H1 (cell line): ENCODE measurements at regions not wholly inside any gene's neighbourhood (a gene's known extent, or its start where the extent isn't known, plus 50 kb on each side); places are given as distances from the start of the nearest gene placed in this dataset.

Experiments used
- CTCF ChIA-PET: fragments of 300-600 bp; sonication (Branson Sonifier 250); formaldehyde crosslinking; loops from one replicate; lab custom pipeline; 2021; ENCODE audit not compliant: partially characterized antibody; lab: Charles Lee
- POLR2A ChIA-PET: fragments of 300-600 bp; sonication (Branson Sonifier 250); formaldehyde crosslinking; loops from one replicate; lab custom pipeline; 2021; ENCODE audit warnings: inconsistent platforms; ENCODE audit not compliant: partially characterized antibody; lab: Charles Lee
- DNase-seq, 2 experiments: peaks; one replicate each; pipeline versions ENCODE4 v3.0.0 to v3.0.0-alpha.2; 2010 to 2022; ENCODE audit warnings: low spot score in 2 of 2, low read depth in 1 of 2, mixed read lengths in 1 of 2
- FAIRE-seq: peaks from 2 replicates; lab custom pipeline; 2011; peaks lifted over from hg19 to GRCh38; lab: Jason Lieb, UNC
- H2AFZ ChIP-seq: 2 replicates; pipeline ENCODE4 v1.8.1; 2012; ENCODE audit warnings: low read length, inconsistent platforms
- H2AK5ac ChIP-seq: 2 replicates; pipeline ENCODE4 v1.6.1; 2013; ENCODE audit warnings: low read depth, low read length
- H2BK120ac ChIP-seq: replicated peaks from 2 replicates; pipeline ENCODE3; 2013; ENCODE audit warnings: low read depth, low read length, inconsistent platforms
- H2BK12ac ChIP-seq: 2 replicates; pipeline ENCODE4 v1.6.1; 2013; ENCODE audit warnings: low read depth, low read length
- H2BK15ac ChIP-seq: 2 replicates; pipeline ENCODE4 v1.6.1; 2013; ENCODE audit warnings: low read length
- H2BK20ac ChIP-seq: 2 replicates; pipeline ENCODE4 v1.6.1; 2013; ENCODE audit warnings: low read length
- H2BK5ac ChIP-seq: 2 replicates; pipeline ENCODE4 v1.6.1; 2013; ENCODE audit warnings: low read depth, low read length
- H3K14ac ChIP-seq: 2 replicates; pipeline ENCODE4 v1.6.1; 2013; ENCODE audit warnings: inconsistent platforms; ENCODE audit not compliant: insufficient read length
- H3K18ac ChIP-seq: 2 replicates; pipeline ENCODE4 v1.6.1; 2013; ENCODE audit warnings: low read length; ENCODE audit errors: extremely low read depth
- H3K23ac ChIP-seq: 2 replicates; pipeline ENCODE4 v1.6.1; 2013; ENCODE audit warnings: inconsistent platforms; ENCODE audit not compliant: insufficient read length
- H3K23me2 ChIP-seq: 2 replicates; pipeline ENCODE4 v1.6.1; 2013; ENCODE audit warnings: low read depth, low read length
- H3K27ac ChIP-seq: 2 replicates; pipeline ENCODE4 v1.6.1; 2011; ENCODE audit warnings: low read depth, low read length, inconsistent platforms
- H3K27me3 ChIP-seq, 4 experiments: replicated peaks in 1 of 4; 1 replicate in 1 of 4; 2 replicates in 3 of 4; pipeline versions ENCODE4 v1.6.1 to v1.8.1; 2011 to 2013; ENCODE audit warnings: low read length in 3 of 4, mild to moderate bottlenecking in 3 of 4, inconsistent platforms in 2 of 4, mixed read lengths in 2 of 4, moderate library complexity in 1 of 4; ENCODE audit not compliant: control insufficient read depth in 3 of 4, insufficient read depth in 3 of 4; ENCODE audit errors: extremely low read depth in 1 of 4
- H3K36me3 ChIP-seq, 4 experiments: 2 replicates each; pipeline versions ENCODE4 v1.6.1 to v1.8.1; 2011 to 2013; ENCODE audit warnings: mild to moderate bottlenecking in 4 of 4, low read length in 3 of 4, moderate library complexity in 2 of 4, control low read depth in 1 of 4, inconsistent platforms in 1 of 4; ENCODE audit not compliant: insufficient read depth in 4 of 4, control insufficient read depth in 2 of 4
- H3K4ac ChIP-seq: replicated peaks from 2 replicates; pipeline ENCODE3; 2013; ENCODE audit warnings: low read length, low read depth, mixed read lengths, inconsistent platforms; ENCODE audit not compliant: insufficient read length
- H3K4me1 ChIP-seq, 4 experiments: replicated peaks in 1 of 4; 1 replicate in 1 of 4; 2 replicates in 3 of 4; pipeline versions ENCODE4 v1.6.1 to v1.8.1; 2011 to 2013; ENCODE audit warnings: low read length in 3 of 4, inconsistent platforms in 2 of 4, mixed read lengths in 1 of 4; ENCODE audit not compliant: insufficient read depth in 4 of 4, control insufficient read depth in 3 of 4
- H3K4me2 ChIP-seq, 2 experiments: 2 replicates each; pipeline versions ENCODE4 v1.6.1 to v1.8.1; 2011 to 2013; ENCODE audit warnings: low read depth in 2 of 2, low read length in 2 of 2, control low read depth in 1 of 2, inconsistent platforms in 1 of 2, mild to moderate bottlenecking in 1 of 2; ENCODE audit not compliant: insufficient read depth in 1 of 2
- H3K4me3 ChIP-seq, 4 experiments: fragments of 200-600, 300-600 bp in 1 of 4; sonication (generic), shearing (Covaris generic), sonication (Bioruptor Twin) in 1 of 4; 2 replicates each; pipeline versions ENCODE4 v1.5.1 to v1.8.1; 2011 to 2016; ENCODE audit warnings: low read length in 4 of 4, low read depth in 3 of 4, control low read depth in 2 of 4, inconsistent platforms in 2 of 4, mild to moderate bottlenecking in 2 of 4, mixed read lengths in 1 of 4, moderate library complexity in 1 of 4; ENCODE audit not compliant: insufficient read depth in 2 of 4; ENCODE audit errors: extremely low read depth in 1 of 4
- H3K56ac ChIP-seq: replicated peaks from 2 replicates; pipeline ENCODE3; 2013; ENCODE audit warnings: low read depth, mild to moderate bottlenecking, mixed read lengths, low read length, inconsistent platforms; ENCODE audit not compliant: insufficient read length
- H3K79me1 ChIP-seq: 2 replicates; pipeline ENCODE4 v1.6.1; 2013; ENCODE audit warnings: low read depth, low read length, control low read depth
- H3K79me2 ChIP-seq, 2 experiments: 2 replicates each; pipeline versions ENCODE4 v1.6.1 to v1.8.1; 2012 to 2013; ENCODE audit warnings: low read length in 2 of 2, mild to moderate bottlenecking in 2 of 2, inconsistent platforms in 1 of 2; ENCODE audit not compliant: insufficient read depth in 2 of 2, control insufficient read depth in 1 of 2
- H3K9ac ChIP-seq, 4 experiments: replicated peaks in 1 of 4; 1 replicate in 1 of 4; 2 replicates in 3 of 4; pipeline versions ENCODE4 v1.6.1 to v1.8.1; 2011 to 2013; ENCODE audit warnings: low read depth in 3 of 4, low read length in 3 of 4, control low read depth in 2 of 4, mild to moderate bottlenecking in 2 of 4, moderate library complexity in 2 of 4, inconsistent platforms in 1 of 4; ENCODE audit errors: extremely low read depth in 1 of 4
- H3K9me3 ChIP-seq, 2 experiments: 2 replicates each; pipeline versions ENCODE4 v1.6.1 to v1.8.1; 2012 to 2013; ENCODE audit warnings: mild to moderate bottlenecking in 2 of 2, moderate library complexity in 2 of 2, control low read depth in 1 of 2, inconsistent platforms in 1 of 2, low read depth in 1 of 2, low read length in 1 of 2, mixed read lengths in 1 of 2; ENCODE audit not compliant: insufficient read depth in 2 of 2
- H4K20me1 ChIP-seq, 2 experiments: replicated peaks in 1 of 2; 2 replicates each; pipeline versions ENCODE3 to v1.8.1; 2011 to 2013; ENCODE audit warnings: inconsistent platforms in 2 of 2, low read length in 2 of 2, mild to moderate bottlenecking in 1 of 2; ENCODE audit not compliant: insufficient read depth in 2 of 2, control insufficient read depth in 1 of 2
- H4K5ac ChIP-seq: 2 replicates; pipeline ENCODE4 v1.6.1; 2013; ENCODE audit warnings: low read length, low read depth, mixed read lengths, inconsistent platforms; ENCODE audit not compliant: insufficient read length
- H4K8ac ChIP-seq: 2 replicates; pipeline ENCODE4 v1.8.0; 2013; ENCODE audit warnings: mild to moderate bottlenecking, moderate library complexity, low read length, inconsistent platforms; ENCODE audit not compliant: insufficient read depth; ENCODE audit errors: extremely low read depth
- H4K91ac ChIP-seq: replicated peaks from 2 replicates; pipeline ENCODE3; 2013; ENCODE audit warnings: low read length, mixed read lengths, inconsistent platforms; ENCODE audit not compliant: insufficient read length
- CTBP2 ChIP-seq: IDR thresholded peaks from 2 replicates; pipeline ENCODE4 v1.7.0; 2011; ENCODE audit warnings: borderline replicate concordance, mild to moderate bottlenecking, moderate library complexity, mixed read lengths, low read length; ENCODE audit not compliant: insufficient read depth, insufficient read length
- EP300 ChIP-seq, 2 experiments: IDR thresholded peaks; 1 replicate in 1 of 2; 2 replicates in 1 of 2; pipeline ENCODE4 v1.6.1; 2011 to 2012; ENCODE audit warnings: low read depth in 2 of 2, low read length in 2 of 2, mild to moderate bottlenecking in 2 of 2, borderline replicate concordance in 1 of 2, inconsistent platforms in 1 of 2, moderate library complexity in 1 of 2
- SP1 ChIP-seq: IDR thresholded peaks from 2 replicates; pipeline ENCODE4 v1.6.1; 2011; ENCODE audit warnings: low read depth, low read length
- WGBS, 2 experiments: shearing (Covaris generic) in 1 of 2; methylation state at CpG; one replicate each; pipeline versions ENCODE4 v1.1.6 to v1.1.7; 2013 to 2015; ENCODE audit warnings: low lambda C conversion rate in 2 of 2, mixed read lengths in 2 of 2, inconsistent platforms in 1 of 2, low coverage in 1 of 2, missing lambda C conversion rate in 1 of 2; ENCODE audit not compliant: insufficient replicate concordance in 2 of 2, insufficient coverage in 1 of 2, insufficient read length in 1 of 2; ENCODE audit errors: extremely low coverage in 1 of 2, missing lambda C conversion rate in 1 of 2; 5-methylcytosine and 5-hydroxymethylcytosine counted together

- Histone ChIP-seq H3K18ac (no peak overlapping the region), H2BK120ac (no peak overlapping the region), H2BK20ac (no peak overlapping the region), H4K20me1 (no peaks in the 10 kb centered on the region), H4K5ac (no peak overlapping the region), H2BK12ac (no peak overlapping the region), H3K23ac (no peak overlapping the region), H3K56ac (no peak overlapping the region), H3K4ac (no peak overlapping the region), H3K27me3 (peaks cover 0 to 1% (median 0%) of the 10 kb centered on the region in 4 experiments; a peak in 1 of 7 replicates), H2AFZ (no peak overlapping the region), H2AK5ac (no peak overlapping the region), H4K8ac (no peak overlapping the region), H4K91ac (no peak overlapping the region), H3K36me3 (no peaks in the 10 kb centered on the region), H3K4me2 (no peak overlapping the region), H2BK5ac (no peak overlapping the region), H3K23me2 (no peaks in the 10 kb centered on the region), H3K79me2 (no peaks in the 10 kb centered on the region), H3K4me1 (no peaks in the 10 kb centered on the region), H3K79me1 (no peaks in the 10 kb centered on the region), H3K27ac (no peak overlapping the region), H3K9me3 (no peaks in the 10 kb centered on the region), H3K9ac (no peak overlapping the region), H2BK15ac (no peak overlapping the region), H3K14ac (no peak overlapping the region), H3K4me3 (no peak overlapping the region)
- WGBS, 2 experiments, result 89% methylated on average over 4 of the region's 4 CpGs; no CpG with 5 or more reads in 1 of the 2 experiments
- TF ChIP-seq SP1 (no peak), EP300 (IDR thresholded peaks at IDR 0.05; ENCODE audit: borderline replicate concordance in 1 of 2, low read depth in 2 of 2, low read length in 2 of 2) (no peak), CTBP2 (no peak)
- DNase-seq (no peak), FAIRE-seq (no peak)
- ChIA-PET CTCF (no interaction called here), POLR2A (no interaction called here)
Observed at GRCh38 chr4:181860668-181861067, 382.5 kb upstream of the TENM3 start.
